ENCODE measurements at regions not wholly inside any gene's neighbourhood (a gene's known extent, or its start where the extent isn't known, plus 50 kb on each side); places are given as distances from the start of the nearest gene placed in this dataset.

GRCh38 chr13:57253551-57253950, 86.6 kb downstream of the PRR20E start:
- WGBS (ENCODE audit: insufficient coverage, insufficient replicate concordance, low lambda C conversion rate, missing lambda C conversion rate): 17% methylated on average over 2 of the region's 2 CpGs
- ChIA-PET RAD21 (ENCODE audit: unreplicated experiment) (no interaction called here), POLR2A (no interaction called here), SMC1A (ENCODE audit: uncharacterized antibody, unreplicated experiment) (no interaction called here), CTCF (no interaction called here)
- no peak overlapping the region for H3K4me3 ChIP-seq
- no peak for DNase-seq (ENCODE audit: low read depth, low spot score)
- no peaks in the 10 kb centered on the region for H3K36me3 ChIP-seq (ENCODE audit: control insufficient read depth in 2 of 2, insufficient read depth in 2 of 2, low read length in 1 of 2)
- in situ Hi-C loops (cut with MboI): no loop called here
- no peak for FAIRE-seq
- BruUV-seq (replicated peaks): no TSS peak
- no peaks in the 10 kb centered on the region for H3K27me3 ChIP-seq (replicated peaks in 1 of 2; ENCODE audit: control insufficient read depth in 2 of 2, insufficient read depth in 2 of 2, low read length in 1 of 2)
- no peak overlapping the region for H3K27ac ChIP-seq (ENCODE audit: control insufficient read depth, insufficient read depth)
- no peak overlapping the region for H2AFZ ChIP-seq (ENCODE audit: control insufficient read depth, low read depth, low read length)
- no peaks in the 10 kb centered on the region for H3K4me1 ChIP-seq (ENCODE audit: control insufficient read depth, insufficient read depth, low read length)
- TF ChIP-seq, protein P1, sequence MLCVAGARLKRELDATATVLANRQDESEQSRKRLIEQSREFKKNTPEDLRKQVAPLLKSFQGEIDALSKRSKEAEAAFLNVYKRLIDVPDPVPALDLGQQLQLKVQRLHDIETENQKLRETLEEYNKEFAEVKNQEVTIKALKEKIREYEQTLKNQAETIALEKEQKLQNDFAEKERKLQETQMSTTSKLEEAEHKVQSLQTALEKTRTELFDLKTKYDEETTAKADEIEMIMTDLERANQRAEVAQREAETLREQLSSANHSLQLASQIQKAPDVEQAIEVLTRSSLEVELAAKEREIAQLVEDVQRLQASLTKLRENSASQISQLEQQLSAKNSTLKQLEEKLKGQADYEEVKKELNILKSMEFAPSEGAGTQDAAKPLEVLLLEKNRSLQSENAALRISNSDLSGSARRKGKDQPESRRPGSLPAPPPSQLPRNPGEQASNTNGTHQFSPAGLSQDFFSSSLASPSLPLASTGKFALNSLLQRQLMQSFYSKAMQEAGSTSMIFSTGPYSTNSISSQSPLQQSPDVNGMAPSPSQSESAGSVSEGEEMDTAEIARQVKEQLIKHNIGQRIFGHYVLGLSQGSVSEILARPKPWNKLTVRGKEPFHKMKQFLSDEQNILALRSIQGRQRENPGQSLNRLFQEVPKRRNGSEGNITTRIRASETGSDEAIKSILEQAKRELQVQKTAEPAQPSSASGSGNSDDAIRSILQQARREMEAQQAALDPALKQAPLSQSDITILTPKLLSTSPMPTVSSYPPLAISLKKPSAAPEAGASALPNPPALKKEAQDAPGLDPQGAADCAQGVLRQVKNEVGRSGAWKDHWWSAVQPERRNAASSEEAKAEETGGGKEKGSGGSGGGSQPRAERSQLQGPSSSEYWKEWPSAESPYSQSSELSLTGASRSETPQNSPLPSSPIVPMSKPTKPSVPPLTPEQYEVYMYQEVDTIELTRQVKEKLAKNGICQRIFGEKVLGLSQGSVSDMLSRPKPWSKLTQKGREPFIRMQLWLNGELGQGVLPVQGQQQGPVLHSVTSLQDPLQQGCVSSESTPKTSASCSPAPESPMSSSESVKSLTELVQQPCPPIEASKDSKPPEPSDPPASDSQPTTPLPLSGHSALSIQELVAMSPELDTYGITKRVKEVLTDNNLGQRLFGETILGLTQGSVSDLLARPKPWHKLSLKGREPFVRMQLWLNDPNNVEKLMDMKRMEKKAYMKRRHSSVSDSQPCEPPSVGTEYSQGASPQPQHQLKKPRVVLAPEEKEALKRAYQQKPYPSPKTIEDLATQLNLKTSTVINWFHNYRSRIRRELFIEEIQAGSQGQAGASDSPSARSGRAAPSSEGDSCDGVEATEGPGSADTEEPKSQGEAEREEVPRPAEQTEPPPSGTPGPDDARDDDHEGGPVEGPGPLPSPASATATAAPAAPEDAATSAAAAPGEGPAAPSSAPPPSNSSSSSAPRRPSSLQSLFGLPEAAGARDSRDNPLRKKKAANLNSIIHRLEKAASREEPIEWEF (IDR thresholded peaks at IDR 0.05; ENCODE audit: insufficient replicate concordance, low read depth, low read length): no peak
- TF ChIP-seq YY1 (IDR thresholded peaks at IDR 0.05; ENCODE audit: low read depth, low read length) (no peak), SMAD1 (IDR thresholded peaks at IDR 0.05; ENCODE audit: low read depth, partially characterized antibody) (no peak), MYB (IDR thresholded peaks at IDR 0.05; ENCODE audit: borderline replicate concordance, low read depth, low read length) (no peak), ATF2 (IDR thresholded peaks at IDR 0.05; ENCODE audit: low read length) (no peak)
- TF ChIP-seq, protein P2, sequence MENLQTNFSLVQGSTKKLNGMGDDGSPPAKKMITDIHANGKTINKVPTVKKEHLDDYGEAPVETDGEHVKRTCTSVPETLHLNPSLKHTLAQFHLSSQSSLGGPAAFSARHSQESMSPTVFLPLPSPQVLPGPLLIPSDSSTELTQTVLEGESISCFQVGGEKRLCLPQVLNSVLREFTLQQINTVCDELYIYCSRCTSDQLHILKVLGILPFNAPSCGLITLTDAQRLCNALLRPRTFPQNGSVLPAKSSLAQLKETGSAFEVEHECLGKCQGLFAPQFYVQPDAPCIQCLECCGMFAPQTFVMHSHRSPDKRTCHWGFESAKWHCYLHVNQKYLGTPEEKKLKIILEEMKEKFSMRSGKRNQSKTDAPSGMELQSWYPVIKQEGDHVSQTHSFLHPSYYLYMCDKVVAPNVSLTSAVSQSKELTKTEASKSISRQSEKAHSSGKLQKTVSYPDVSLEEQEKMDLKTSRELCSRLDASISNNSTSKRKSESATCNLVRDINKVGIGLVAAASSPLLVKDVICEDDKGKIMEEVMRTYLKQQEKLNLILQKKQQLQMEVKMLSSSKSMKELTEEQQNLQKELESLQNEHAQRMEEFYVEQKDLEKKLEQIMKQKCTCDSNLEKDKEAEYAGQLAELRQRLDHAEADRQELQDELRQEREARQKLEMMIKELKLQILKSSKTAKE (IDR thresholded peaks at IDR 0.05; ENCODE audit: low read depth, poor library complexity, severe bottlenecking): no peak
- H3K4me2 ChIP-seq (ENCODE audit: control insufficient read depth, insufficient read depth): no peak overlapping the region
- intact Hi-C loops (cut with micrococcal nuclease; ENCODE audit: unreplicated experiment): no loop called here
- H4K20me1 ChIP-seq (ENCODE audit: control insufficient read depth, insufficient read depth): no peaks in the 10 kb centered on the region
- no peaks in the 10 kb centered on the region for H3K79me2 ChIP-seq (ENCODE audit: control insufficient read depth, insufficient read depth, low read length)
- H3K9me3 ChIP-seq (replicated peaks; ENCODE audit: control insufficient read depth, insufficient read depth, low read length): no peaks in the 10 kb centered on the region
- H3K9ac ChIP-seq (ENCODE audit: control insufficient read depth, insufficient read depth, low read length): no peak overlapping the region
- no peak for ATAC-seq

Data from GM12878 (cell line).